GM23248 (cell line): ENCODE measurements at regions not wholly inside any gene's neighbourhood (a gene's known extent, or its start where the extent isn't known, plus 50 kb on each side); places are given as distances from the start of the nearest gene placed in this dataset.

Source experiments
- EZH2 ChIP-seq: fragments of 200-600 bp; sonication (generic); IDR thresholded peaks from 2 replicates; pipeline ENCODE4 v1.6.1; 2018; ENCODE audit warnings: antibody characterized with exemption, mild to moderate bottlenecking; ENCODE audit not compliant: insufficient read depth, poor library complexity, severe bottlenecking
- EZH2phosphoT487 ChIP-seq: fragments of 200-600 bp; sonication (generic); IDR thresholded peaks from 2 replicates; pipeline ENCODE4 v1.6.1; 2018; ENCODE audit warnings: antibody characterized with exemption, moderate library complexity, mild to moderate bottlenecking, low read depth; ENCODE audit not compliant: insufficient read depth

DNA sequence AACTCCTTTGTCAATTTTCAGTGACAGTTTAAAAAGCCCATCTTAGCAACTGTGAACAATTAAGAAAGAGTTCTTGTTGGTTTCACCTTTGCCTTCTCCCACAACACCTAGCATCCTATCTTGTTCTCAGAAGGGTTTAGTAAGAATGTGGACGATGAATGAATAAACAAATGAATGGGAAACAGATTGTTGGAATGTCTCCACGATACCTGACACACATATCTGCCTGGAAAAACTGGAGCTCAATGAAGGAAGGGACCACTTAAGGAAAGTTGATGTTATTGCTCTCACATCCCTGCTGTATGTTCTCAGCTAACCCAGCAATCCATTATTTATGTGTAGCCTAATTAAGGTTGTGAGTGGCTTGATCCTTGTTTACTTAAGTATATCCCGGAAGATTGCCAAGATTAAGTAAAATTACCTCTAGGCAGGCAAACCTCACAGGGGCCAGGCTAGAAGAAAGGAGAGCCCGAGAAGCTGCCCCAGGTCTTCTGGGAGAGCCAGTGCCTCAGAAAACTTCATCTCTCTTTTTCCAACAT is 286.4 kb downstream of the NXPE2 start:
- no peak for TF ChIP-seq EZH2
- no peak for TF ChIP-seq EZH2phosphoT487
